Mesenchymal stem cell (in vitro differentiated cells and primary cell): ENCODE measurements at regions not wholly inside any gene's neighbourhood (a gene's known extent, or its start where the extent isn't known, plus 50 kb on each side); places are given as distances from the start of the nearest gene placed in this dataset.

ENCODE experiments used
- DNase-seq: peaks from one replicate; pipeline ENCODE4 v3.0.0-alpha.2; 2013
- H2AFZ ChIP-seq: one replicate; pipeline ENCODE4 v1.6.1; 2013; ENCODE audit warnings: low read depth, mild to moderate bottlenecking, control low read depth, inconsistent platforms, low read length, moderate library complexity
- H2AK5ac ChIP-seq: 2 replicates; pipeline ENCODE4 v1.6.1; 2013; ENCODE audit warnings: low read length, moderate library complexity, mild to moderate bottlenecking, inconsistent platforms; ENCODE audit not compliant: severe bottlenecking
- H2BK120ac ChIP-seq: one replicate; pipeline ENCODE4 v1.6.1; 2013; ENCODE audit warnings: low read depth, mild to moderate bottlenecking, inconsistent platforms, low read length, moderate library complexity
- H2BK12ac ChIP-seq, 2 experiments: one replicate each; pipeline ENCODE4 v1.6.1; 2013; ENCODE audit warnings: inconsistent platforms in 2 of 2, low read length in 2 of 2, mild to moderate bottlenecking in 2 of 2, moderate library complexity in 2 of 2, control low read depth in 1 of 2
- H2BK15ac ChIP-seq: one replicate; pipeline ENCODE4 v1.6.1; 2013; ENCODE audit warnings: mild to moderate bottlenecking, low read depth, inconsistent platforms; ENCODE audit not compliant: poor library complexity, severe bottlenecking
- H2BK5ac ChIP-seq: 2 replicates; pipeline ENCODE4 v1.6.1; 2013; ENCODE audit warnings: low read depth, mild to moderate bottlenecking, low read length, control low read depth, inconsistent platforms; ENCODE audit not compliant: poor library complexity, severe bottlenecking
- H3K14ac ChIP-seq, 2 experiments: one replicate each; pipeline ENCODE4 v1.6.1; 2013; ENCODE audit warnings: inconsistent platforms in 2 of 2, low read length in 2 of 2, control low read depth in 1 of 2, mild to moderate bottlenecking in 1 of 2, moderate library complexity in 1 of 2
- H3K18ac ChIP-seq, 2 experiments: one replicate each; pipeline ENCODE4 v1.6.1; 2013; ENCODE audit warnings: inconsistent platforms in 2 of 2, low read length in 2 of 2, control low read depth in 1 of 2, low read depth in 1 of 2, mild to moderate bottlenecking in 1 of 2
- H3K23ac ChIP-seq, 2 experiments: one replicate each; pipeline ENCODE4 v1.6.1; 2013; ENCODE audit warnings: inconsistent platforms in 2 of 2, low read length in 2 of 2, mild to moderate bottlenecking in 2 of 2, moderate library complexity in 2 of 2, control low read depth in 1 of 2
- H3K27ac ChIP-seq: 2 replicates; pipeline ENCODE4 v1.5.1; 2013; ENCODE audit warnings: mild to moderate bottlenecking, moderate library complexity, low read length, control low read depth, inconsistent platforms; ENCODE audit not compliant: poor library complexity, severe bottlenecking
- H3K27me3 ChIP-seq, 2 experiments: 2 replicates each; pipeline versions ENCODE4 v1.6.1 to v1.7.0; 2013; ENCODE audit warnings: low read length in 2 of 2, mild to moderate bottlenecking in 2 of 2, moderate library complexity in 2 of 2, control low read depth in 1 of 2, inconsistent platforms in 1 of 2; ENCODE audit not compliant: control insufficient read depth in 1 of 2, insufficient read depth in 1 of 2
- H3K36me3 ChIP-seq, 2 experiments: 2 replicates each; pipeline versions ENCODE4 v1.6.1 to v1.7.0; 2013; ENCODE audit warnings: low read length in 2 of 2, control low read depth in 1 of 2, inconsistent platforms in 1 of 2, low read depth in 1 of 2, mild to moderate bottlenecking in 1 of 2; ENCODE audit not compliant: insufficient read depth in 2 of 2, control insufficient read depth in 1 of 2
- H3K4ac ChIP-seq, 2 experiments: one replicate each; pipeline ENCODE4 v1.6.1; 2013; ENCODE audit warnings: inconsistent platforms in 2 of 2, low read length in 2 of 2, mild to moderate bottlenecking in 2 of 2, moderate library complexity in 2 of 2, control low read depth in 1 of 2, low read depth in 1 of 2
- H3K4me1 ChIP-seq: 2 replicates; pipeline ENCODE4 v1.6.1; 2013; ENCODE audit warnings: low read depth, low read length, control low read depth; ENCODE audit not compliant: control insufficient read depth, insufficient read depth
- H3K4me2 ChIP-seq: 2 replicates; pipeline ENCODE4 v1.6.1; 2013; ENCODE audit warnings: low read length, mild to moderate bottlenecking, inconsistent platforms; ENCODE audit not compliant: poor library complexity, severe bottlenecking
- H3K4me3 ChIP-seq, 2 experiments: 2 replicates each; pipeline versions ENCODE4 v1.5.1 to v1.7.0; 2013; ENCODE audit warnings: low read length in 2 of 2, mild to moderate bottlenecking in 2 of 2, control low read depth in 1 of 2, low read depth in 1 of 2; ENCODE audit not compliant: insufficient read depth in 1 of 2
- H3K79me1 ChIP-seq: replicated peaks from 2 replicates; pipeline ENCODE4 v1.6.1; 2013; ENCODE audit warnings: mild to moderate bottlenecking, control low read depth, low read length, inconsistent platforms; ENCODE audit not compliant: poor library complexity, severe bottlenecking
- H3K9ac ChIP-seq: 2 replicates; pipeline ENCODE4 v1.7.0; 2013; ENCODE audit warnings: mild to moderate bottlenecking, low read length, moderate library complexity
- H3K9me3 ChIP-seq: 2 replicates; pipeline ENCODE4 v1.7.0; 2013; ENCODE audit warnings: mild to moderate bottlenecking, low read length; ENCODE audit not compliant: control insufficient read depth
- H4K8ac ChIP-seq: one replicate; pipeline ENCODE4 v1.6.1; 2013; ENCODE audit warnings: inconsistent platforms, mild to moderate bottlenecking, low read length, moderate library complexity
- H4K91ac ChIP-seq: one replicate; pipeline ENCODE4 v1.6.1; 2013; ENCODE audit warnings: mild to moderate bottlenecking, low read length, inconsistent platforms
- WGBS: methylation state at CpG from one replicate; pipeline ENCODE4 v1.1.7; 2013; ENCODE audit warnings: mixed read lengths; 5-methylcytosine and 5-hydroxymethylcytosine counted together

GRCh38 chr11:19604679-19605375, 107.8 kb upstream of the NAV2 start:
- Histone ChIP-seq H2AFZ (no peak overlapping the region), H2BK15ac (no peak overlapping the region), H3K4ac (no peak overlapping the region), H3K18ac (no peak overlapping the region), H2BK12ac (no peak overlapping the region), H3K79me1 (peaks cover 9% of the 10 kb centered on the region), H2AK5ac (no peak overlapping the region), H3K36me3 (no peaks in the 10 kb centered on the region), H3K9ac (peak overlapping the region; percentile 62), H4K91ac (no peak overlapping the region), H3K4me1 (peaks cover 19% of the 10 kb centered on the region), H3K14ac (no peak overlapping the region), H4K8ac (no peak overlapping the region), H3K4me2 (no peak overlapping the region), H2BK5ac (no peak overlapping the region), H3K23ac (no peak overlapping the region), H3K9me3 (no peaks in the 10 kb centered on the region), H3K27ac (no peak overlapping the region), H3K4me3 (no peak overlapping the region), H3K27me3 (no peaks in the 10 kb centered on the region), H2BK120ac (no peak overlapping the region)
- DNase-seq, result no peak
- WGBS, result 100% methylated on average over 1 of the region's 2 CpGs

- H2BK120ac ChIP-seq, result no peak overlapping the region
- H2BK15ac ChIP-seq, result no peak overlapping the region
- H2AK5ac ChIP-seq, result no peak overlapping the region
- no peak overlapping the region for H3K4ac ChIP-seq
- H3K9ac ChIP-seq, result no peak overlapping the region
- H3K23ac ChIP-seq, result no peak overlapping the region
- H2BK5ac ChIP-seq, result no peak overlapping the region
- no peaks in the 10 kb centered on the region for H3K36me3 ChIP-seq
- no peak overlapping the region for H4K91ac ChIP-seq
- WGBS, result 96% methylated on average over 2 of the region's 2 CpGs
- H3K18ac ChIP-seq, result no peak overlapping the region
- no peak overlapping the region for H3K4me2 ChIP-seq
- H2AFZ ChIP-seq, result no peak overlapping the region
- H3K27me3 ChIP-seq, result no peaks in the 10 kb centered on the region
- H3K79me1 ChIP-seq, result peaks cover 9% of the 10 kb centered on the region
- H3K9me3 ChIP-seq, result no peaks in the 10 kb centered on the region
- H4K8ac ChIP-seq, result no peak overlapping the region
- no peak for DNase-seq
- peaks cover 21% of the 10 kb centered on the region for H3K4me1 ChIP-seq
- H3K14ac ChIP-seq, result no peak overlapping the region
- no peak overlapping the region for H3K4me3 ChIP-seq
- H3K27ac ChIP-seq, result no peak overlapping the region
- H2BK12ac ChIP-seq, result no peak overlapping the region
These were observed 108.9 kb upstream of the NAV2 start for GRCh38 chr11:19603771-19604170.

GRCh38 chr11:19602891-19603290, 109.7 kb upstream of the NAV2 start:
- no peak overlapping the region for H3K9ac ChIP-seq
- no peak overlapping the region for H4K91ac ChIP-seq
- H3K4me3 ChIP-seq, result no peak overlapping the region
- H3K36me3 ChIP-seq, result no peaks in the 10 kb centered on the region
- peaks cover 9% of the 10 kb centered on the region for H3K79me1 ChIP-seq
- no peak overlapping the region for H3K27ac ChIP-seq
- H3K23ac ChIP-seq, result no peak overlapping the region
- no peak overlapping the region for H2BK12ac ChIP-seq
- H2BK120ac ChIP-seq, result no peak overlapping the region
- no peak overlapping the region for H3K14ac ChIP-seq
- no peaks in the 10 kb centered on the region for H3K9me3 ChIP-seq
- no peak overlapping the region for H2AK5ac ChIP-seq
- H2BK5ac ChIP-seq, result no peak overlapping the region
- WGBS, result 82% methylated on average over 6 of the region's 6 CpGs
- H3K4ac ChIP-seq, result no peak overlapping the region
- no peak for DNase-seq
- H2AFZ ChIP-seq, result no peak overlapping the region
- no peak overlapping the region for H2BK15ac ChIP-seq
- no peaks in the 10 kb centered on the region for H3K27me3 ChIP-seq
- H3K4me2 ChIP-seq, result no peak overlapping the region
- H3K4me1 ChIP-seq, result peaks cover 25% of the 10 kb centered on the region
- no peak overlapping the region for H4K8ac ChIP-seq
- no peak overlapping the region for H3K18ac ChIP-seq

GRCh38 chr11:19602406-19602805, 110.2 kb upstream of the NAV2 start:
- H3K9ac ChIP-seq, result no peak overlapping the region
- H2AK5ac ChIP-seq, result no peak overlapping the region
- no peak overlapping the region for H3K14ac ChIP-seq
- no peaks in the 10 kb centered on the region for H3K27me3 ChIP-seq
- H2BK12ac ChIP-seq, result no peak overlapping the region
- H3K4me3 ChIP-seq, result no peak overlapping the region
- no peak overlapping the region for H2BK15ac ChIP-seq
- H4K8ac ChIP-seq, result no peak overlapping the region
- DNase-seq, result no peak
- no peak overlapping the region for H3K27ac ChIP-seq
- no peak overlapping the region for H2BK5ac ChIP-seq
- no peak overlapping the region for H3K18ac ChIP-seq
- no peak overlapping the region for H2BK120ac ChIP-seq
- H3K4me1 ChIP-seq, result peaks cover 29% of the 10 kb centered on the region
- peaks cover 9% of the 10 kb centered on the region for H3K79me1 ChIP-seq
- H3K23ac ChIP-seq, result no peak overlapping the region
- H3K36me3 ChIP-seq, result no peaks in the 10 kb centered on the region
- no peak overlapping the region for H2AFZ ChIP-seq
- H3K4ac ChIP-seq, result no peak overlapping the region
- H4K91ac ChIP-seq, result no peak overlapping the region
- no peaks in the 10 kb centered on the region for H3K9me3 ChIP-seq
- WGBS, result 81% methylated on average over 5 of the region's 6 CpGs
- no peak overlapping the region for H3K4me2 ChIP-seq
